ENCODE measurements at regions not wholly inside any gene's neighbourhood (a gene's known extent, or its start where the extent isn't known, plus 50 kb on each side); places are given as distances from the start of the nearest gene placed in this dataset.
"Not testable (repeated sequence)": the region's sequence is repeated elsewhere in the genome, so short reads cannot be mapped to it uniquely, and the experiment has no call there.

DNA sequence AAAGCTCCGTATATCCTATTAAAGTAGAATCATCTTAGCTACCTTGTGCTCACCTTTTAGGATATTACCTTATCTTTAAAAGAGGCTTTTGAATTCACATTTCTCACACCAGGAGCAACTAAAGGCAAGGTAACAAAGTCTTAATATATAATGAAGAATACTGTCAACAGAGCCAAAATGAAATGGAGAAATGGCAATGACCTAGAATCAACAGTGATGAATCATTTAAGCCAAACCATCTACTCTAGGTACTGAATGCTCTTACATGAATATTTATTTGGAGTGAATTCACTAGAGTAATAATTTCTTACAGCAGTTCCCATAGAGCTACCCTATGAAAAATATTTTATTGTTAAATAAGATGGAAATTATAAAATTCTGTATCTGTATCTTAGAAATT lies 421.0 kb downstream of the RND3 start:
- TF ChIP-seq, protein P1, sequence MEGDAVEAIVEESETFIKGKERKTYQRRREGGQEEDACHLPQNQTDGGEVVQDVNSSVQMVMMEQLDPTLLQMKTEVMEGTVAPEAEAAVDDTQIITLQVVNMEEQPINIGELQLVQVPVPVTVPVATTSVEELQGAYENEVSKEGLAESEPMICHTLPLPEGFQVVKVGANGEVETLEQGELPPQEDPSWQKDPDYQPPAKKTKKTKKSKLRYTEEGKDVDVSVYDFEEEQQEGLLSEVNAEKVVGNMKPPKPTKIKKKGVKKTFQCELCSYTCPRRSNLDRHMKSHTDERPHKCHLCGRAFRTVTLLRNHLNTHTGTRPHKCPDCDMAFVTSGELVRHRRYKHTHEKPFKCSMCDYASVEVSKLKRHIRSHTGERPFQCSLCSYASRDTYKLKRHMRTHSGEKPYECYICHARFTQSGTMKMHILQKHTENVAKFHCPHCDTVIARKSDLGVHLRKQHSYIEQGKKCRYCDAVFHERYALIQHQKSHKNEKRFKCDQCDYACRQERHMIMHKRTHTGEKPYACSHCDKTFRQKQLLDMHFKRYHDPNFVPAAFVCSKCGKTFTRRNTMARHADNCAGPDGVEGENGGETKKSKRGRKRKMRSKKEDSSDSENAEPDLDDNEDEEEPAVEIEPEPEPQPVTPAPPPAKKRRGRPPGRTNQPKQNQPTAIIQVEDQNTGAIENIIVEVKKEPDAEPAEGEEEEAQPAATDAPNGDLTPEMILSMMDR (IDR thresholded peaks at IDR 0.05) = no peak
- intact Hi-C loops (cut with DNase I) = no loop called here
- H3K27me3 ChIP-seq = no peaks in the 10 kb centered on the region

DNA sequence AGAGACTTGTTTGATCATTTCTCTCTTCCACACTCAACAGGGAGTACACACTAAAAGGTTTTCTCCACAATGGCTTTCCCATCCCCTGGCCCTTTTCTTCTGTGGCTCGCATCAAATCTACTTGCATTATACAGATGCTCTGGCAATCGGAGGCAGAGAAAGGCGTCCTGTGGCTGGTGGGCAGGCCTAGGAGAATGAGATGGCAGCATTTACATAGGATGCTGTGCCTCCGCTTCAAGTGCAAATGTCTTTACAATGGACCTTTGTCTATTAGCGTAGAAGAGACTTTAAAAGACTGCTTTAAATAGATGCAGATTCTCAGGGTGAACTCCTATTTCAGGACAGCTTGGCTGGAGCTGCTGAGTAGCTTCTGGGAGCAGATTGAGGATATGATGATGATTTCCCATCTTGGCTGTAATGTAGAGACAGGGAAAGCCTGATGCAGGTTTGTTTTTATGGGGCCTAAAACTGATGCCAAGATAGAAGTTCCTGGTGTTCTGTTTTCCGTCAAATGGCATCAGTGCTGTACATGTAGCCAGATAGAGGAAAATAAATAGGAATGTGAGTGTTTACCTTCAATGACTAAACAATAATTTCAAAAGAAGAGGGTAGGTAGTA lies 423.4 kb downstream of the RND3 start:
- H3K4me1 ChIP-seq = peaks cover 0 to 3% of the 10 kb centered on the region in 2 donors
- TF ChIP-seq, protein P1 (IDR thresholded peaks at IDR 0.05) = no peak
- H3K9me3 ChIP-seq = no peaks in the 10 kb centered on the region
- H3K36me3 ChIP-seq = no peaks in the 10 kb centered on the region
- intact Hi-C loops (cut with DNase I) = no loop called here
- H3K27ac ChIP-seq = no peak overlapping the region
- DNase-seq (ENCODE audit: low spot score in 2 of 2) = no peak
- H3K4me3 ChIP-seq = no peak overlapping the region
- H3K27me3 ChIP-seq = no peaks in the 10 kb centered on the region

More for the DNA sequence above, 421.0 kb downstream of the RND3 start:
- H3K36me3 ChIP-seq = no peaks in the 10 kb centered on the region
- no peaks in the 10 kb centered on the region for H3K9me3 ChIP-seq
- no peak overlapping the region for H3K4me3 ChIP-seq
- H3K27ac ChIP-seq = no peak overlapping the region
- H3K4me1 ChIP-seq = peaks cover 0 to 3% of the 10 kb centered on the region in 2 donors
- no peak for DNase-seq (ENCODE audit: low spot score in 2 of 2)

DNA sequence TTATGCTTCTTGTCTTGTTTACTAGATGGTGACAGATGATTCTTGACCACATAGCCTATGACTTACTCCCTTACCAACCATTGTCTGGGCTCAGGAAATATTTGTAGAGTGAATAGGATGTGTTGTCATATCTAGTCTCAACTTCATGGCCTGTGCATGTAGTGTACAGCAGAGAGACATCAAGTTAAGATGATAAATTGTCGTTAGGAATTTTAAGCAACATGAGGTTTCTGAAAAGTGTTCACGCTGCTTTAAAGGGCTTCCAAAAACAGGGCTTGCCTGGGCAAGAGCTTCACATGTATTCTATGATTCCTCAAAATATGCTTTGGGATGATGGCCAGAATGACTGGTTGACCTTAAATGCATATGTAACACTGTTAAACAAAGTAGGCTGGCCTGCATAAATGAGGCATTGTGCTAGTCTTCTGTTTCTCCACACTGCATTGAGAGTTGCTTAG lies 424.0 kb downstream of the RND3 start:
- intact Hi-C loops (cut with DNase I) = no loop called here
- TF ChIP-seq, protein P1 (IDR thresholded peaks at IDR 0.05) = no peak
- H3K4me1 ChIP-seq = peaks cover 0 to 3% of the 10 kb centered on the region in 2 donors
- DNase-seq (ENCODE audit: low spot score in 2 of 2) = no peak
- no peaks in the 10 kb centered on the region for H3K9me3 ChIP-seq
- H3K4me3 ChIP-seq = no peak overlapping the region
- H3K36me3 ChIP-seq = no peaks in the 10 kb centered on the region
- no peaks in the 10 kb centered on the region for H3K27me3 ChIP-seq
- no peak overlapping the region for H3K27ac ChIP-seq

DNA sequence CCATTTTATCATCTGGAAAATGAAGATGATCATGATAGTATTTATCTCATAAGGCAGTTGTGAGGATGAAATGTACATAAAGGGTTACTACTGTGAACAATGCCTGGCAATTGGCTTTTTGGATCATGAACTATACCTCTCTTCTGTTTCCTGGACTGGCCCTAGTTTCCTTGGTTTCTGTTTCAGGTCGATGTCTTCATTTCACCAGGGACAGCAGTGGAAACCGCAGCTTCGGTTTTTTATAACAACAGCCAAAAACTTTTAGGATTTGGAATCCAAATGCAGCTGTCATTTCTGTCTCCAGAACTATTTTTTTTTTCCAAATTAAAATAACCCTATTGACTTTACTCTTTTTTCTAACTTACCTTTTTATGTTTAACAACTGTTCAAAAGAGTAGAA lies 425.1 kb downstream of the RND3 start:
- TF ChIP-seq, protein P1 (IDR thresholded peaks at IDR 0.05) = no peak
- Histone ChIP-seq H3K4me1 (peaks cover 0 to 3% of the 10 kb centered on the region in 2 donors), H3K27me3 (no peaks in the 10 kb centered on the region), H3K27ac (no peak overlapping the region), H3K9me3 (no peaks in the 10 kb centered on the region), H3K4me3 (no peak overlapping the region), H3K36me3 (no peaks in the 10 kb centered on the region)
- intact Hi-C loops (cut with DNase I) = no loop called here
- DNase-seq (ENCODE audit: low spot score in 2 of 2) = no peak

DNA sequence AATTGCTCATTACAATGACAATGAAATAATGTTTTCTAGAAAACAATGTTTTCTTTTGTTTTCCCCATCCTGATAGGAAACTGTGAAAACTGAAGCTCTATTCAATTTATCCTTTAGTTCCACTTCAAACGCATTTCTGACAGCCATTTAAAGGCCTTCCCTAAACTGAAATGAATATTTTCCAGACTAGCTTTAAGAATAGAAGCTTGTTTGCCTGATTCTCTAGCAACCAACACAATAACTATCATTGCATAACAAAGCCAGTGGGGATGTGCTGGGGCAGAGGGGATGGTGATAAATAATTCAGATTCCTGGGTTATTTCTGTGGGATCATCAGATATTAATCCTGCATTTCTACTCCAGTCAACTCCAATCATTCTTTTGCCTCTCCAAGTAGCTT lies 427.1 kb downstream of the RND3 start:
- Histone ChIP-seq H3K36me3 (no peaks in the 10 kb centered on the region), H3K27ac (no peak overlapping the region), H3K4me1 (peaks cover 0 to 3% of the 10 kb centered on the region in 2 donors), H3K4me3 (no peak overlapping the region), H3K9me3 (no peaks in the 10 kb centered on the region), H3K27me3 (no peaks in the 10 kb centered on the region)
- TF ChIP-seq, protein P1 (IDR thresholded peaks at IDR 0.05) = no peak
- DNase-seq (ENCODE audit: low spot score in 2 of 2) = no peak
- intact Hi-C loops (cut with DNase I) = no loop called here

GRCh38 chr2:150059676-150060075 lies 427.8 kb downstream of the RND3 start:
- H3K36me3 ChIP-seq; H3K4me1 ChIP-seq; H3K27me3 ChIP-seq; intact Hi-C loops (cut with DNase I); H3K27ac ChIP-seq; DNase-seq (ENCODE audit: low spot score in 2 of 2); H3K4me3 ChIP-seq; H3K9me3 ChIP-seq: not testable (repeated sequence)
